ENCODE measurements at regions not wholly inside any gene's neighbourhood (a gene's known extent, or its start where the extent isn't known, plus 50 kb on each side); places are given as distances from the start of the nearest gene placed in this dataset.

DNA sequence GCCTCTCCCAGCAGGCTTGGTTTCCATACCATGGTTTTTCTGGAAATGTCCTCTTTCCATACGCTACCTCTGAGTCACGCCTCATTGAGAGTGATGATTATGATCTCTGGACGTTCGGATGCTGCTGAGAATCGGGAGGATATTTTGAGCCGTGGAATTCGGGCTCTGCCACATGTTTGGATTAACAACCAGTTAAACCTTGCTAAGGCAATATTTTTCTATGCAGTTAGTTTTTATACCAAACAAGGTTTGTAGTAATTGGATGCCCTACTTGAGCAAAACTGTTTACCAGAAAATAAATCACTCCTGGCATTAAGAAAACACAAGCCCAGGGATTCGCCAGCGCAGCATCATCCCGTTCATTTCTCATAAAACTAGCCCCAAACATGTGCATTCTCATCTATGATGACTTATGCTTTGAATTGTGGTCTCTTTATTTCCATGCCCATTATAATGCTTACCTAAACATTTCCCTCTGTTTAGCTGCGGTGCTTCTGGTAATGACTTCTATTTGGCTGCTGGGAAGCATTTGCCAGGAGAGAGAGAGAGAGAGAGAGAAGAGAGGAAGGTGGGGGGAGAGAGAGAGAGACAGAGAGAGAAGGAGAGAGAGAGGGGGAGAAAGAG, 198.9 kb downstream of the CLIC5 start:
- DNase-seq, result peak in 2 of 5 donors; percentile 53 to 56
- H3K9ac ChIP-seq (ENCODE audit: low read length in 3 of 3), result no peak overlapping the region
- H3K36me3 ChIP-seq (ENCODE audit: control insufficient read depth in 2 of 3, insufficient read depth in 3 of 3, low read length in 3 of 3), result no peaks in the 10 kb centered on the region
- no peak overlapping the region for H3K4me3 ChIP-seq (ENCODE audit: low read length in 3 of 3)
- intact Hi-C loops (cut with DNase I), result no loop called here
- H3K27me3 ChIP-seq (ENCODE audit: control insufficient read depth, insufficient read depth, low read length), result no peaks in the 10 kb centered on the region
- H3K27ac ChIP-seq (ENCODE audit: low read depth in 2 of 2, low read length in 2 of 2), result no peak overlapping the region
- TF ChIP-seq, protein P1, sequence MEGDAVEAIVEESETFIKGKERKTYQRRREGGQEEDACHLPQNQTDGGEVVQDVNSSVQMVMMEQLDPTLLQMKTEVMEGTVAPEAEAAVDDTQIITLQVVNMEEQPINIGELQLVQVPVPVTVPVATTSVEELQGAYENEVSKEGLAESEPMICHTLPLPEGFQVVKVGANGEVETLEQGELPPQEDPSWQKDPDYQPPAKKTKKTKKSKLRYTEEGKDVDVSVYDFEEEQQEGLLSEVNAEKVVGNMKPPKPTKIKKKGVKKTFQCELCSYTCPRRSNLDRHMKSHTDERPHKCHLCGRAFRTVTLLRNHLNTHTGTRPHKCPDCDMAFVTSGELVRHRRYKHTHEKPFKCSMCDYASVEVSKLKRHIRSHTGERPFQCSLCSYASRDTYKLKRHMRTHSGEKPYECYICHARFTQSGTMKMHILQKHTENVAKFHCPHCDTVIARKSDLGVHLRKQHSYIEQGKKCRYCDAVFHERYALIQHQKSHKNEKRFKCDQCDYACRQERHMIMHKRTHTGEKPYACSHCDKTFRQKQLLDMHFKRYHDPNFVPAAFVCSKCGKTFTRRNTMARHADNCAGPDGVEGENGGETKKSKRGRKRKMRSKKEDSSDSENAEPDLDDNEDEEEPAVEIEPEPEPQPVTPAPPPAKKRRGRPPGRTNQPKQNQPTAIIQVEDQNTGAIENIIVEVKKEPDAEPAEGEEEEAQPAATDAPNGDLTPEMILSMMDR (IDR thresholded peaks at IDR 0.05; ENCODE audit: borderline replicate concordance, extremely low read depth, insufficient read depth), result no peak
- no peak for FAIRE-seq
- peaks cover 0 to 3% (median 0%) of the 10 kb centered on the region in 3 donors for H3K9me3 ChIP-seq (ENCODE audit: control insufficient read depth in 2 of 3, insufficient read depth in 1 of 3, low read length in 3 of 3)
- H3K4me1 ChIP-seq (ENCODE audit: control insufficient read depth in 2 of 3, insufficient read depth in 2 of 3, low read depth in 1 of 3, low read length in 3 of 3), result no peaks in the 10 kb centered on the region

DNA sequence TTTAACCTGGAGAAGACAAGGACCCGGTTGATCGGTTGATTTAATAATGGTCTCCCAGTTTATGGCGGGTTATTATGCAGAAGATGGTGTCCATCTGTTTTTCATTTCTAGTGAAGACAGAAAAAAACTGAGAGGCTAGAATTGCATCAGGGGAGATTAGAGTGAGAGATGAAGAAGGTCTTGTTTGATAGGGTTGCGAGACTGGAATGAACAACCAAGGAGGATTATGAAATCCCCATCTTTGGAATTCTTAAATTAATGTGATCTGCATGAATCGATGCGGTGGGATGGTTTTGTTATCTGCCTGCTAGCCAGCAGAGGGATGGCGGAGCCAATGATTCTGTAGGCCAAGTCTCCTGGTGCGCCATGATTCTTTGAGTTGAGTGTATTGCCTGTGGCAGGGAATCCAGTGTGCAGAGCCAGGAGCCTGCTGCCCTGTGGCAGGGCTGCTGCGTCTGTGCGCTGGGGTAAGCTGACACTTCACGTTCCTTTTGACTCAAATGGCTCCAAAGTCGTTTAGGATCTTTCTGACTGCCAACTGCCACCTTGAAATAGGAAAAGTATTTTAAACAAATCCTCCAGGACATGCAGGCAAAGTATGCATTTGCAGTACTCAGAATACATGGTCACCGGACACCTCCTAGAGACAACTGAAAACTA, 200.1 kb downstream of the CLIC5 start:
- TF ChIP-seq, protein P1 (IDR thresholded peaks at IDR 0.05; ENCODE audit: borderline replicate concordance, extremely low read depth, insufficient read depth), result no peak
- H3K27me3 ChIP-seq (ENCODE audit: control insufficient read depth, insufficient read depth, low read length), result no peaks in the 10 kb centered on the region
- H3K9ac ChIP-seq (ENCODE audit: low read length in 3 of 3), result no peak overlapping the region
- no peaks in the 10 kb centered on the region for H3K4me1 ChIP-seq (ENCODE audit: control insufficient read depth in 2 of 3, insufficient read depth in 2 of 3, low read depth in 1 of 3, low read length in 3 of 3)
- DNase-seq (peak in 1 of 5 donors; percentile 4), FAIRE-seq (no peak)
- no peak overlapping the region for H3K27ac ChIP-seq (ENCODE audit: low read depth in 2 of 2, low read length in 2 of 2)
- no peaks in the 10 kb centered on the region for H3K36me3 ChIP-seq (ENCODE audit: control insufficient read depth in 2 of 3, insufficient read depth in 3 of 3, low read length in 3 of 3)
- peaks cover 0 to 3% (median 0%) of the 10 kb centered on the region in 3 donors for H3K9me3 ChIP-seq (ENCODE audit: control insufficient read depth in 2 of 3, insufficient read depth in 1 of 3, low read length in 3 of 3)
- no peak overlapping the region for H3K4me3 ChIP-seq (ENCODE audit: low read length in 3 of 3)
- intact Hi-C loops (cut with DNase I), result no loop called here

DNA sequence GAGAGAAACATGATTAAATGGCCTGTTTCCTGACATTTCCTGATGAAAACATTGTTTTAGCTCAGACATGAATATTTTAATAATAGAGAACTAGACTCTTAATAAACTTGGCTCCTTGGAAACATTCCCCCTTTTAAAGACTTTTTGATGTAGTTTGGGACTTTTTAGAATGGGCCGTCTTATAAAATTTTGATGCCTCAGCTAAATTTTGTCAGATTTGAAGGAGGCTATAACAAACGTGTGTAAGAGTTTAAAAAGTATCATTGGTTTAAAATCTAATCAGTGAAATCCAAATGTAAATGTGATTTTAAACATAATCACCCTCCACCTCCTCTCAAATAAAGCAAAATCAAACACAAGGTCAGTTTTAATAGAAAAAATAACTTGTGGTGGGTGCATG, 200.9 kb downstream of the CLIC5 start:
- Histone ChIP-seq H3K9ac (ENCODE audit: low read length in 3 of 3) (no peak overlapping the region), H3K27me3 (ENCODE audit: control insufficient read depth, insufficient read depth, low read length) (no peaks in the 10 kb centered on the region), H3K4me3 (ENCODE audit: low read length in 3 of 3) (no peak overlapping the region), H3K4me1 (ENCODE audit: control insufficient read depth in 2 of 3, insufficient read depth in 2 of 3, low read depth in 1 of 3, low read length in 3 of 3) (no peaks in the 10 kb centered on the region), H3K27ac (ENCODE audit: low read depth in 2 of 2, low read length in 2 of 2) (no peak overlapping the region), H3K36me3 (ENCODE audit: control insufficient read depth in 2 of 3, insufficient read depth in 3 of 3, low read length in 3 of 3) (no peaks in the 10 kb centered on the region), H3K9me3 (ENCODE audit: control insufficient read depth in 2 of 3, insufficient read depth in 1 of 3, low read length in 3 of 3) (peaks cover 0 to 3% (median 0%) of the 10 kb centered on the region in 3 donors)
- intact Hi-C loops (cut with DNase I), result no loop called here
- TF ChIP-seq, protein P1 (IDR thresholded peaks at IDR 0.05; ENCODE audit: borderline replicate concordance, extremely low read depth, insufficient read depth), result no peak
- FAIRE-seq (no peak), DNase-seq (no peak)

Data from kidney (tissue), 13 donors.